ENCODE measurements at regions not wholly inside any gene's neighbourhood (a gene's known extent, or its start where the extent isn't known, plus 50 kb on each side); places are given as distances from the start of the nearest gene placed in this dataset.
"Not testable (repeated sequence)": the region's sequence is repeated elsewhere in the genome, so short reads cannot be mapped to it uniquely, and the experiment has no call there.

GRCh38 chr1:5686925-5687706 lies 305.1 kb downstream of the NPHP4 start:
- no peak for DNase-seq (ENCODE audit: low read depth in 2 of 2)

GRCh38 chr1:5686195-5686594 lies 306.0 kb downstream of the NPHP4 start:
- DNase-seq (ENCODE audit: low read depth in 2 of 2) = no peak

- no peak for DNase-seq (ENCODE audit: low read depth in 2 of 2)
Observed at GRCh38 chr1:5685446-5686040, 306.7 kb downstream of the NPHP4 start.

- no peak for DNase-seq (ENCODE audit: low read depth in 2 of 2)
Observed at GRCh38 chr1:5684791-5685190, 307.4 kb downstream of the NPHP4 start.

GRCh38 chr1:5683446-5683845 lies 308.8 kb downstream of the NPHP4 start:
- DNase-seq (ENCODE audit: low read depth in 2 of 2) = no peak

GRCh38 chr1:5682626-5683225 lies 309.5 kb downstream of the NPHP4 start:
- no peak for DNase-seq (ENCODE audit: low read depth in 2 of 2)

GRCh38 chr1:5681654-5682053 lies 310.6 kb downstream of the NPHP4 start:
- no peak for DNase-seq (ENCODE audit: low read depth in 2 of 2)

- no peak for DNase-seq (ENCODE audit: low read depth in 2 of 2)
Observed at GRCh38 chr1:5680600-5680999, 311.6 kb downstream of the NPHP4 start.

- no peak for DNase-seq (ENCODE audit: low read depth in 2 of 2)
Observed at GRCh38 chr1:5678759-5679158, 313.5 kb downstream of the NPHP4 start.

GRCh38 chr1:5672355-5672754 lies 319.9 kb downstream of the NPHP4 start:
- DNase-seq (ENCODE audit: low read depth in 2 of 2) = not testable (repeated sequence)

- no peak for DNase-seq (ENCODE audit: low read depth in 2 of 2)
Observed at GRCh38 chr1:5670590-5671350, 321.5 kb downstream of the NPHP4 start.

GRCh38 chr1:5667513-5668325 lies 324.5 kb downstream of the NPHP4 start:
- DNase-seq (ENCODE audit: low read depth in 2 of 2) = no peak

- DNase-seq (ENCODE audit: low read depth in 2 of 2) = no peak
Observed at GRCh38 chr1:5664906-5665875, 327.0 kb downstream of the NPHP4 start.

GRCh38 chr1:5664081-5664768 lies 328.0 kb downstream of the NPHP4 start:
- DNase-seq (ENCODE audit: low read depth in 2 of 2) = no peak

GRCh38 chr1:5662744-5663126 lies 329.5 kb downstream of the NPHP4 start:
- no peak for DNase-seq (ENCODE audit: low read depth in 2 of 2)

GRCh38 chr1:5662086-5662743 lies 330.0 kb downstream of the NPHP4 start:
- DNase-seq (ENCODE audit: low read depth in 2 of 2) = no peak

GRCh38 chr1:5661196-5662085 lies 330.8 kb downstream of the NPHP4 start:
- no peak for DNase-seq (ENCODE audit: low read depth in 2 of 2)

Data from stimulated activated CD4-positive, alpha-beta T cell treated with anti-CD3 and anti-CD28 coated beads, Interleukin-15, amount 100 ng/mL, for 48 hours (primary cell).